ENCODE measurements at regions not wholly inside any gene's neighbourhood (a gene's known extent, or its start where the extent isn't known, plus 50 kb on each side); places are given as distances from the start of the nearest gene placed in this dataset.

GRCh38 chr11:81496601-81497000, 1237.1 kb downstream of the FAM181B start:
- no peak for DNase-seq

DNA sequence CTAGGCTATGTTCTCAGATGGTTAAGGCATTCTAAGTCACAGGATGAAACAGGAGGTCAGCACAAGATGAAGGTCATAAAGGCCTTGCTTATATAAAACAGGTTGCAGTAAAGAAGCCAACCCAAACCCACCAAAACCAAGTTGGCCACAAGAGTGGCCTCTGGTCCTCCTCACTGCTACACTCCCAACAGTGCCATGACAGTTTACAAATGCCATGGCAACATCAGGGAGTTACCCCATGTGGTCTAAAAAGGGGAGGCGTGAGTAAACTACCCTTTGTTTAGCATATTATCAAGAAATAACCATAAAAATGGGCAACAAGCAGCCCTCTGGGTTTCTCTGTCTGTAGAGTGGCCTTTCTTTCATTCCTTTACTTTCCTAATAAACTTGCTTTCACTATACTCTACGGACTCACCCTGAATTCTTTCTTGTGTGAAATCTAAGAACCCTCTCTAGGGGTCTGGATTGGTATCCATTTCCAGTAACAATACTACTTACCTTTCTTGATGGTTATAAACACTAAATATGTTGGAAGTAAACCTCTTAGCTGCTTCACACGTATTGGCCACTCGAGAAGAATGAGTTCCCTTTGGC, 1237.9 kb downstream of the FAM181B start:
- no peak for DNase-seq

- DNase-seq, result no peak
Observed at GRCh38 chr11:81494431-81494830, 1239.2 kb downstream of the FAM181B start.

DNA sequence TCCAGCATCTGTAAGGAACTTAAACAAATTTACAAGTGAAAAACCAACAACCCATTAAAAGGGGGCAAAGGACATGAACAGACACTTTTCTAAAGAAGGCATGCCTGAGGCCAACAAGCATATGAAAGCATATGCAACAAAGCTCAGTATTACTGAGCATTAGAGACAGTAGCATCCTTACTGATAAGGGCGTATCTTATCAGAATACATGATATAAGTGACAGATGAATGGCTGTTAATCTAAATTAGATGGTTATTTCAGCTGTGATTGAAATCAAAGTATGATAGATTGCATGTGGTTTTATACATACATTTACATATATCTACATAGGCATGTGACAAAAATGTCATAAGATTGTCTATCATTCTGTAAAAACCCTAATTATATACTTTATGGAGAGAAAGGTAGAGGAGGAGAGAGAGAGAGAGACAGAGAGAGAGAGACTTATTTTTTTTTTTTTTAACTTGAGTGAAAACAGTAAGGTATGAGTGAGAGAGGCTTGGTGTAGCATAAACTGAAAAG, 1240.7 kb downstream of the FAM181B start:
- no peak for DNase-seq

- DNase-seq, result no peak
Observed at GRCh38 chr11:81487109-81487508, 1246.6 kb downstream of the FAM181B start.

GRCh38 chr11:81484196-81484595, 1249.5 kb downstream of the FAM181B start:
- no peak for DNase-seq

GRCh38 chr11:81477277-81477676, 1256.4 kb downstream of the FAM181B start:
- DNase-seq, result no peak

DNA sequence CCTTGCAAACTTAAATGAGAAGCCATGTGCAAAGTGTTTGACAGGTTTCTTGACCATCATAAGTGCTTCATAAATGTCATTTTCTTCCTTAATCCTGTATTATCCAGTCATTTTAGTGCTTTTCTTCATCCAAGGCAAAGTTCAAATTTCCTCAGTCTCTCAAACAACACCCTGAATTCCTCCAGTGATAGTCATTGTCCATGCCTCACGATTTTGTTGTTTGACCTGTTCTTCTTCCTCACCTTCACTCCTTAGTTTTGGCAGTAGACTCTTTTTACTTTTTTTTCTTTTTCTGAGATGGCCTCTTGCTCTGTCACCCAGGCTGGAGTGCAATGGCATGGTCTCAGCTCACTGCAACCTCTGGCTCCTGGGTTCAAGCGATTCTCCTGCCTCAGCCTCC, 1257.3 kb downstream of the FAM181B start:
- DNase-seq, result no peak

DNA sequence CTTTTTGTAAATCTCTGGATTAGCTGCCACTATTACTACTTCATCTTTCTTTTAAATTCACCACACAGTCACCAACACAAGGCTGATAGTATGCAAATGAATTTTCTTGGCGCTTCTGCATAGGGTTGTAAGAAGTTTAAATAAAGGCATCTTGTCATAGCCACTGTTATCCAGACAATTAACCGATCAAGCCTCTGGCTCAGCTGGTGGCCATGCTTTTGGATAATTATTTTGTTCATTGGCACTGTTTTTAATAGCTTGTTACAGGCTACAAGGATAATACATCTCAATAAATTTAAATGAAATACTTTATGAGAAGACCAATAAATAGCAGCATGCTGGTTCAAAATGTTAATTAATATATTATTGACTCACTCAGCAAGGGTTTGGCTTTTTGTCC, 1261.0 kb downstream of the FAM181B start:
- DNase-seq, result no peak

DNA sequence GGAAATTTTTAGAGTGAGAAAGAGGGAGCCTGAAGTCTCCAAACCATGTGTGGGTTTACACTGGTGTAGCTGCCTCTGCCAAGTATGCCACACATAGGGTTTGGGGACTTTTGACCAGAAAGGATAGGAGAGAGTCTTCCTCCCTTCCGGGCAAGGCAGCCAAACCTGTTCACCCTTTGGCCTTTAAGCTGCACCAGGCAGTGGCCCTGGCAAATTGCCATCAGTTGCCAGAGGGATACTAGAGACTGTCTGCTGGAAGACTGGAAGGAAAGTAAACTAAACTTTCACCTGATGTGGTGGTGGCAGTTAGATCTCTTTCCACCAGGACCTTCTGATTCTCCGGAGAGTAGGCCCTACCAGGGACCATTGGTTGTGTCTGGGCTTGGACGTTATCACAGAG, 1263.2 kb downstream of the FAM181B start:
- DNase-seq, result no peak

DNA sequence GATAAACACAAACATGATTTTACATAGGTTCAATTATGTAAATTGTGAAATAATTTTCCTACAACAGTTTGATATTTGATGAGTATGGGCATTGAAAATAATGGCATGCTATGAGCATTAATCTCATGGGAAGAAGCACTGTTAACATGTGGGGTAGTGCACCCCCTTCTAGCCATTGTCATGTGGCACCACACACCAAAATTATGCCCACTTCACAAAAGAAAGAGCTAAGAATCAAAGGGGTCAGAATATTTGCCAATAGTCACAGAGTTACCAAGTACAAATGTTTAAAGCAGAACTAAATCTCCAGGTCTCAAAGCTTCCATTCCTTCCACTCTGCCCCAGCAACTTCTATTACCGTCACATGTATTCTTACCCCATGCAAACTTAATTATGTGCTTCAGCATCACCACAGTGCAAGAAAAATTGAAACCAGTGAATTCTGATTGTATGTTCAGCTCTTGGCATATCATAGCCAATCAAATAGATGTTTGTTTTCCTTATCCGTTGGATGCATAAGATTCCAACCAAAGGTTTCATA, 1273.8 kb downstream of the FAM181B start:
- no peak for DNase-seq

DNA sequence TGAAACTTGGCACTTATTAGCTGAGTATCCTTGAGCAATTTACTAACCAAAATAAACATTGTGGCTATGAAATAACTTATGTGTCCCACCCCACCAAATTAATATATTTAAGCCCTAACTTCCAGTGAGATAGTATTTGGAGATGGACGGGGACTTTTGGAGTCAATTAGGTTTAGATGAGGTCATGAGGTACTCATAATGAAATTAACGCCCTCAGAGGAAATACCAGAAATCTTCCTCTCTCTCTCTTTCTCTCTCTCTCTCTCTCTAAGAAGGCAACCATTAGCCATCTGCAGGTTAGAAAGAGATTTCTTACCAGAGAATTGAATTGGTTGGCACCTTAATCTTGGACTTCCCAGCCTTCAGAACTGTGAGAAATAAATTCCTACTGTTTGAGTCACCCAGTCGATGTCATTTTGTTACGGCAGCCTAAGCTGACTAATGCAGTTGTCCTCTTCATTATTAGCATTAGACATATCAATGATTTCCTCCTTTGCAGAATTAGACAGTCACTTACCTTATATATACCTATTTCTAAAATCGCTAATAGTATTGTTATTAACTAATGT, 1284.0 kb downstream of the FAM181B start:
- no peak for DNase-seq

GRCh38 chr11:81444297-81444696, 1289.4 kb downstream of the FAM181B start:
- no peak for DNase-seq

- DNase-seq, result no peak
Observed at GRCh38 chr11:81432333-81432732, 1301.3 kb downstream of the FAM181B start.

- no peak for DNase-seq
Observed at GRCh38 chr11:81424822-81425221, 1308.8 kb downstream of the FAM181B start.

DNA sequence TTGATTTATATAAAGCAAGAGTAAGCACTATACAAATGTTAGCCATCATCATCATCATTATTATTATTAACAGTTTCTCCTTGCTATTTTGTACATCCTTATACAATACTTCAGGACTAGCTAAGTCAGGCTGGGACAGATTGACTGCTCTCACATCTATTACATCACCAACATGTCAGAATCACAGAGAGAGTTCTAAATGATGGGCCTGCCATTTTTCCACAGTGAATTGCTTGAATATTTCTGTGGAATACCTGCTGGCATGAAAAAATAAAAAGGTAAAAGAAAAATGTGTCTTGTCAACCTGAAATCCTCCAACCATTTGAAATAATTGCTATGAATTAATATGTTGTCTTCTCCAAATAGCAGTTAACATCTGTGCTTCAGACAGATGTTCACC, 1311.3 kb downstream of the FAM181B start:
- DNase-seq, result no peak

- DNase-seq, result no peak
Observed at GRCh38 chr11:81421251-81421860, 1312.3 kb downstream of the FAM181B start.

DNA sequence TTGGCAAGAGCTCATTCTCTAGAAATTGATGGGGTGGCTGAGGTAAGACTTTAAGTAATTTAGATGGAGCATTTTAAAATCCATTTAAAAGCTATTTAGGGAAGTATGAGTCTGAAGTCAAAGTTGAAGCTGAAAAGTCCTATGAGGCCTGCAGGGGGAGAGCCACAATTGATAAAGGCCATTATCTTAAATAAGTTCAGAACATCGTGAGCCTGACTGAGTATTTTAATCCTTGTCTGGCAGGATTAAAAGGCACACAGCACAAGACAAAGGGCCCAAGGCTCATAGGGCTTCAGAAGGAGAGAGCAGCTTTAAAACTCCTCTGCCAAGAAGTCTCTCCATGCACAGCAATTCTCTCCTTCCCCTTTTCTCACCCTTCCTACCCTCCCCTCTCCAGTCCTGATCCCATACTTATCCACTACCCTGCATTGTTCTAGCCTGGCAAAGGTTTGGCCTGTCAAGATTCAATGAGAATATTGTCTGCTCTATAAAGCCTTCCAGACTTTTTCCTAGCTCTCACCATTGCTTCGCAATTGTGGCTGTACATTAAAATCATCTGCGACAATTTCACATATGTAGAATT, 1312.9 kb downstream of the FAM181B start:
- DNase-seq, result no peak

DNA sequence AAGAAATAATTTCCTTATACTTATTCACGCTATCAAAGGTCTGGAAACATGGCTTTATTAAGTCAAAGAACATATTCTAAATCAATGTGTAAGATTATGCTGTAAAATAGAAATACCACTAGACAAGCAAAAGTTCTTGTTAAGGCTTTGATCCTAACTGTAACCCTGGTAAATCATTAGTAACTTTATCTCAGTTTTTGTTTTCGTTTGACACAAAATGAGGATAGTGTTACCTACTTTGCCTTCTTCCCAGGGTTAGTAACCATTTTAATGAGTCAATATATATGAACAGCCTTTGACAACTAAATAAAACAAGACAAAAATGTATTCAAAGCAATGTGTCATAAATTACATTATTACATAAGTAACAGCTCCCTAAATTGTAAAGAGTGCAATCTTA, 1336.3 kb downstream of the FAM181B start:
- DNase-seq, result no peak

DNA sequence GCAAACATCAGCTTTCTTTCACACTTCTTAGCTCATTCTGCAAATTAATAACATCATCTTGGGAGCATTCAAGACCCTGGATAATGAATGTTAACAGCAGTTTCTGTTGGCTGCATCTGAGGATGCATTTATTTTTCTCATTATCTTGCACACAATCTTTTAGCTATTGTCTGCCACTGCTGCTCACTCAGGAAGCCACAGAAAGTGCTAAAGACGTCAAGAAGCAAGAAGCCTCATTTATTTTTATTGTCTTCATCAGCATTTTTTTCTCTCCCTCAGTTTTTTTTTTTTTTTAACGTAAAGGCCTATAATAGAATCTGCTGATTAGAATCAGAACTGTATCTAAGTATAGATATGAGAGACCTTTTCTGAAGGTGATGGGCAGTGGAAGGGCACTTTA, 1339.4 kb downstream of the FAM181B start:
- no peak for DNase-seq

GRCh38 chr11:81388326-81388725, 1345.3 kb downstream of the FAM181B start:
- no peak for DNase-seq

GRCh38 chr11:81380395-81380794, 1353.3 kb downstream of the FAM181B start:
- no peak for DNase-seq

- no peak for DNase-seq
Observed at GRCh38 chr11:81377418-81377817, 1356.2 kb downstream of the FAM181B start.

DNA sequence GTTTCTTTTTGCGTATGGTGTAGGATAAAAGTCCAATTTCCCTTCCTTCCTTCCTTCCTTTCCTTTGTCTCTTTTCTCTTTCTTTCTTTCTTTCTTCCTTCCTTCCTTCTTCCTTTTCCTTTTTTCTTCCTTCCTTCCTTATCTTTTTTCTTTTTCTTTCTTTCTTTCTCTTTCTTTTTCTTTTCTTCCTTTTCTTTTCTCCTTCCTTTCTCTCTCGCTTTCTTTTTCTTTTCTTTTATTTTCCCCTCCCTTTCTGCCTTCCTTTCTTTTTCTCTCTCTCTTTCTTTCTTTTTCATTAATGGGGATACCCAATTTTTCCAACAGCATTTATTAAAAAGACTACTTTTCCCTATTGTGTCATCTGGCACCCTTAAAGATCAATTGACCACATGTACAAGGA, 1359.7 kb downstream of the FAM181B start:
- no peak for DNase-seq
